CD14-positive monocyte (primary cell): ENCODE measurements at regions not wholly inside any gene's neighbourhood (a gene's known extent, or its start where the extent isn't known, plus 50 kb on each side); places are given as distances from the start of the nearest gene placed in this dataset.

Experiments
- DNase-seq, 3 donors: peaks; one replicate each; pipeline ENCODE4 v3.0.0-alpha.2; 2011 to 2022
- H2AFZ ChIP-seq: 2 replicates; pipeline ENCODE4 v1.6.0; 2012; ENCODE audit warnings: mild to moderate bottlenecking, low read depth, low read length, inconsistent platforms; ENCODE audit not compliant: insufficient read depth, poor library complexity, severe bottlenecking
- H3K27ac ChIP-seq, 2 donors: 1 replicate in 1 of 2; 2 replicates in 1 of 2; pipeline ENCODE4 v1.5.1; 2012 to 2013; ENCODE audit warnings: low read length in 2 of 2, control low read depth in 1 of 2, inconsistent platforms in 1 of 2, low read depth in 1 of 2, mild to moderate bottlenecking in 1 of 2
- H3K27me3 ChIP-seq, 2 donors: one replicate each; pipeline versions ENCODE4 v1.6.0 to v1.6.1; 2011 to 2013; ENCODE audit warnings: low read length in 2 of 2; ENCODE audit not compliant: control insufficient read depth in 2 of 2, insufficient read depth in 2 of 2
- H3K36me3 ChIP-seq, 2 donors: replicated peaks in 1 of 2; 1 replicate in 1 of 2; 2 replicates in 1 of 2; pipeline versions ENCODE4 v1.5.1 to v1.6.1; 2012 to 2013; ENCODE audit warnings: low read length in 2 of 2, control low read depth in 1 of 2, inconsistent platforms in 1 of 2, mild to moderate bottlenecking in 1 of 2; ENCODE audit not compliant: insufficient read depth in 2 of 2, control insufficient read depth in 1 of 2
- H3K4me1 ChIP-seq, 2 donors: 1 replicate in 1 of 2; 2 replicates in 1 of 2; pipeline versions ENCODE4 v1.5.1 to v1.6.1; 2012 to 2013; ENCODE audit warnings: low read length in 2 of 2, control low read depth in 1 of 2, inconsistent platforms in 1 of 2, mild to moderate bottlenecking in 1 of 2, moderate library complexity in 1 of 2; ENCODE audit not compliant: insufficient read depth in 2 of 2, control insufficient read depth in 1 of 2
- H3K4me2 ChIP-seq: replicated peaks from 2 replicates; pipeline ENCODE3; 2012; ENCODE audit warnings: low read length, moderate library complexity, mild to moderate bottlenecking; ENCODE audit not compliant: poor library complexity, severe bottlenecking; ENCODE audit errors: extremely low read depth
- H3K4me3 ChIP-seq, 3 experiments: fragments of 200-600 bp in 1 of 3; sonication (generic) in 1 of 3; replicated peaks in 1 of 3; 1 replicate in 2 of 3; 2 replicates in 1 of 3; pipeline ENCODE4 v1.5.1; 2011 to 2013; ENCODE audit warnings: low read length in 3 of 3, mild to moderate bottlenecking in 3 of 3, control low read depth in 2 of 3, low read depth in 2 of 3, inconsistent platforms in 1 of 3, moderate library complexity in 1 of 3
- H3K79me2 ChIP-seq: 2 replicates; pipeline ENCODE4 v1.6.0; 2012; ENCODE audit warnings: mild to moderate bottlenecking, control low read depth, inconsistent platforms, low read length, moderate library complexity; ENCODE audit not compliant: insufficient read depth
- H3K9ac ChIP-seq: 2 replicates; pipeline ENCODE4 v1.6.0; 2017; ENCODE audit warnings: low read length, mild to moderate bottlenecking; ENCODE audit not compliant: insufficient read depth, poor library complexity, severe bottlenecking
- H3K9me3 ChIP-seq, 2 donors: replicated peaks in 1 of 2; 1 replicate in 1 of 2; 2 replicates in 1 of 2; pipeline versions ENCODE4 v1.5.1 to v1.6.1; 2012 to 2013; ENCODE audit warnings: low read length in 2 of 2, control low read depth in 1 of 2; ENCODE audit not compliant: control insufficient read depth in 1 of 2, insufficient read depth in 1 of 2
- H4K20me1 ChIP-seq: 2 replicates; pipeline ENCODE4 v1.6.0; 2012; ENCODE audit warnings: mild to moderate bottlenecking, low read length, control low read depth, moderate library complexity; ENCODE audit not compliant: insufficient read depth
- H3K27ac Mint-ChIP-seq, 7 donors: one replicate each; pipeline ENCODE4 v1.8.0; 2020; ENCODE audit warnings: mild to moderate bottlenecking in 7 of 7, mixed read lengths in 7 of 7, moderate library complexity in 6 of 7, inconsistent platforms in 2 of 7
- H3K27me3 Mint-ChIP-seq, 3 donors: one replicate each; pipeline ENCODE4 v1.8.0; 2021 to 2022; ENCODE audit warnings: low read depth in 3 of 3, mild to moderate bottlenecking in 3 of 3, mixed read lengths in 3 of 3, moderate library complexity in 3 of 3, inconsistent platforms in 1 of 3
- H3K36me3 Mint-ChIP-seq, 2 donors: one replicate each; pipeline ENCODE4 v1.8.0; 2020; ENCODE audit warnings: mixed read lengths in 2 of 2, inconsistent platforms in 1 of 2, mild to moderate bottlenecking in 1 of 2
- H3K4me1 Mint-ChIP-seq: one replicate; pipeline ENCODE4 v1.8.0; 2020; ENCODE audit warnings: mild to moderate bottlenecking, mixed read lengths
- H3K4me3 Mint-ChIP-seq, 2 donors: one replicate each; pipeline ENCODE4 v1.8.0; 2020; ENCODE audit warnings: mild to moderate bottlenecking in 2 of 2, mixed read lengths in 2 of 2, moderate library complexity in 1 of 2
- H3K9me3 Mint-ChIP-seq, 7 donors: one replicate each; pipeline ENCODE4 v1.8.0; 2020 to 2022; ENCODE audit warnings: mixed read lengths in 7 of 7, mild to moderate bottlenecking in 6 of 7, moderate library complexity in 6 of 7, inconsistent platforms in 2 of 7
- WGBS: methylation state at CpG from one replicate; pipeline ENCODE4 v1.1.5; 2013; ENCODE audit warnings: missing lambda C conversion rate; ENCODE audit not compliant: insufficient coverage; 5-methylcytosine and 5-hydroxymethylcytosine counted together
- intact Hi-C, 2 donors: fragments of 100-400 bp; cut with micrococcal nuclease; formaldehyde crosslinking; loops; one replicate each; pipeline versions ENCODE4 v1.15.0 to v1.15.1; 2023
- TF ChIP-seq, protein P1 (sequence below): fragments of 200-600 bp; IDR thresholded peaks from one replicate; pipeline ENCODE4 v1.8.0; 2022; ENCODE audit warnings: antibody characterized with exemption, mild to moderate bottlenecking

DNA sequence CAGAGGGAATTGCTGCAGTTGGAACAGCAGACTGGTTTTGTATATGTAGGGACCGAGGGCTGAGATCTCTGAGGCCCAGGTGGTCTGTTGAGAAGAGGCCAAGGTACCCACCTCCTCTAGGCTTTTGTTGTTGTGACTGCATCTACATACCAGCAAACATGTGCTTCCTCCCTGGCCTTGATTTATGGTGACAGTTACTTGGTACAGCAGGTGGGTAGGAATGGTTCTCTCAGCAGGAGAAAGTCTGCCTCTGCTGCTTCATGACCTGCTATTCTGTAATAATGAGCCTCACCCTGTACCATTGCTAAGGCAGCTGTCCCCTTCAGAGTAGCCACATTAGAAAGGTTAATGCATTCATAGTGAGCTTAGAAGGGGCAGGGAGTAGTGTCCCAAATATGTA is 196.7 kb upstream of the PELI2 start:
- Histone ChIP-seq H3K4me3 (no peak overlapping the region), H3K79me2 (no peaks in the 10 kb centered on the region), H3K9ac (no peak overlapping the region), H3K9me3 (peaks cover 0 to 2% of the 10 kb centered on the region in 2 donors), H3K4me2 (no peak overlapping the region), H4K20me1 (no peaks in the 10 kb centered on the region), H3K4me1 (no peaks in the 10 kb centered on the region), H3K27ac (no peak overlapping the region), H2AFZ (no peak overlapping the region), H3K27me3 (no peaks in the 10 kb centered on the region), H3K36me3 (no peaks in the 10 kb centered on the region)
- TF ChIP-seq, protein P1, sequence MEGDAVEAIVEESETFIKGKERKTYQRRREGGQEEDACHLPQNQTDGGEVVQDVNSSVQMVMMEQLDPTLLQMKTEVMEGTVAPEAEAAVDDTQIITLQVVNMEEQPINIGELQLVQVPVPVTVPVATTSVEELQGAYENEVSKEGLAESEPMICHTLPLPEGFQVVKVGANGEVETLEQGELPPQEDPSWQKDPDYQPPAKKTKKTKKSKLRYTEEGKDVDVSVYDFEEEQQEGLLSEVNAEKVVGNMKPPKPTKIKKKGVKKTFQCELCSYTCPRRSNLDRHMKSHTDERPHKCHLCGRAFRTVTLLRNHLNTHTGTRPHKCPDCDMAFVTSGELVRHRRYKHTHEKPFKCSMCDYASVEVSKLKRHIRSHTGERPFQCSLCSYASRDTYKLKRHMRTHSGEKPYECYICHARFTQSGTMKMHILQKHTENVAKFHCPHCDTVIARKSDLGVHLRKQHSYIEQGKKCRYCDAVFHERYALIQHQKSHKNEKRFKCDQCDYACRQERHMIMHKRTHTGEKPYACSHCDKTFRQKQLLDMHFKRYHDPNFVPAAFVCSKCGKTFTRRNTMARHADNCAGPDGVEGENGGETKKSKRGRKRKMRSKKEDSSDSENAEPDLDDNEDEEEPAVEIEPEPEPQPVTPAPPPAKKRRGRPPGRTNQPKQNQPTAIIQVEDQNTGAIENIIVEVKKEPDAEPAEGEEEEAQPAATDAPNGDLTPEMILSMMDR: no peak
- Mint-ChIP-seq H3K36me3 (no peaks in the 10 kb centered on the region), H3K27me3 (peaks cover 0 to 1% (median 0%) of the 10 kb centered on the region in 3 donors), H3K9me3 (peaks cover 0 to 12% (median 4%) of the 10 kb centered on the region in 7 donors), H3K27ac (no peak overlapping the region), H3K4me1 (no peaks in the 10 kb centered on the region), H3K4me3 (no peak overlapping the region)
- no peak for DNase-seq
- intact Hi-C loops: no loop called here
- WGBS: 0% methylated on average over 1 of the region's 1 CpG

DNA sequence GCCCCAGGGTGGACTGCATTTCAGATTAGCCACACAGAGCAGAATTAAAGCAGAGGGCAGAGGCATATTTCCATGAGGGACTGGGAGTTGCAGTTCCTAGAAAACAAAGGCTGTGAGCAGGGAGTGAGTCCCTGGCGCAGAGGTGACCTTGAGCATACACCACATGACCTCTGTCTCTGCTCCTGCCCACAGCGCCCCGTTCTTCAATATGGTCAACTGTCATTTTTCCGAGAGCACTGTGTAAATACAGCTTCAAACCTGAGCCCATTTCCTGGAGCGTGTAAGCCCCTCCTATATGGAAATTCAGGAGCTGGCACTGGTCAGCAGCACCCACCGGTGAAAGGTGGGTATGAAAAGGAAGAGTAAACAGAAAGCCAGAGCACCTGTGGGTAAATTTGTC is 192.2 kb upstream of the PELI2 start:
- Histone ChIP-seq H3K27ac (no peak overlapping the region), H3K9me3 (no peaks in the 10 kb centered on the region), H3K9ac (no peak overlapping the region), H2AFZ (no peak overlapping the region), H3K4me2 (no peak overlapping the region), H3K4me1 (no peaks in the 10 kb centered on the region), H3K79me2 (no peaks in the 10 kb centered on the region), H4K20me1 (no peaks in the 10 kb centered on the region), H3K27me3 (no peaks in the 10 kb centered on the region), H3K36me3 (no peaks in the 10 kb centered on the region), H3K4me3 (no peak overlapping the region)
- Mint-ChIP-seq H3K36me3 (no peaks in the 10 kb centered on the region), H3K9me3 (peaks cover 0 to 7% (median 1%) of the 10 kb centered on the region in 7 donors), H3K27me3 (peaks cover 1 to 4% (median 3%) of the 10 kb centered on the region in 3 donors), H3K4me1 (no peaks in the 10 kb centered on the region), H3K4me3 (no peak overlapping the region), H3K27ac (no peak overlapping the region)
- no peak for DNase-seq
- intact Hi-C loops: no loop called here
- TF ChIP-seq, protein P1: no peak
- 100% methylated on average over 3 of the region's 6 CpGs for WGBS
